HG02885 (cell line): ENCODE measurements at regions not wholly inside any gene's neighbourhood (a gene's known extent, or its start where the extent isn't known, plus 50 kb on each side); places are given as distances from the start of the nearest gene placed in this dataset.
A peak's percentile ranks its signal among the peaks of the same experiment; 100 is the strongest.
"Not testable (repeated sequence)": the region's sequence is repeated elsewhere in the genome, so short reads cannot be mapped to it uniquely, and the experiment has no call there.

Source experiments
- ATAC-seq: cut with Tn5 transposase; IDR thresholded peaks from one replicate; pipeline ENCODE4 v1.9.1; 2021; ENCODE audit warnings: mild to moderate bottlenecking; ENCODE audit not compliant: unreplicated experiment, poor library complexity

GRCh38 chr12:34097213-34097612 lies 74.9 kb downstream of the ALG10 start:
- ATAC-seq, result no peak

DNA sequence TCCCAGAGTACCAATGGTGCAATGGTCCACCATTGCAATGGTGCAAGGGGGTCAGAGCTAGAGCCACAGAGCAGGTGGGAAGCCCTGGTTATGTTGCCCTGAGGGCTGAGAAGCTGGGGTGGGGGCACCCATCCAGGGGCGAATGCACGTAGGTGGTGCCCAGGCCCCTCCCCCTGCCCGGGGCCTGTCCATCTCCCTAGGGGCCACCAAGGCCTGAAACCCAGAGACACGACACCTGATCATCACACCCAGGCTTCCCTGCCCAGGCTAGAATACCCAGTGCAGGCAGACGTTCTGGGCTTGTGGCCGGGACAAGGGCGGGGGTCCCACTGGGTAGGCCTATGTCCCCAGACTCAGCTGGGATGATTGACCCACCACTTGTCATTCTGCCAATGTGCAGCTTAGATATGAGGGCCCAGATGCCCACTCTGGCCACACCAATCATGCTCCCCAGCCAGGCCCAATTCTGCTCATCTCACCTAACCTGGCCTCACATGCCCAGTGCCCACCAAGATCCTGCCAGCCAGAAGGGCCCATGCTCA lies 83.2 kb downstream of the ALG10 start:
- no peak for ATAC-seq

DNA sequence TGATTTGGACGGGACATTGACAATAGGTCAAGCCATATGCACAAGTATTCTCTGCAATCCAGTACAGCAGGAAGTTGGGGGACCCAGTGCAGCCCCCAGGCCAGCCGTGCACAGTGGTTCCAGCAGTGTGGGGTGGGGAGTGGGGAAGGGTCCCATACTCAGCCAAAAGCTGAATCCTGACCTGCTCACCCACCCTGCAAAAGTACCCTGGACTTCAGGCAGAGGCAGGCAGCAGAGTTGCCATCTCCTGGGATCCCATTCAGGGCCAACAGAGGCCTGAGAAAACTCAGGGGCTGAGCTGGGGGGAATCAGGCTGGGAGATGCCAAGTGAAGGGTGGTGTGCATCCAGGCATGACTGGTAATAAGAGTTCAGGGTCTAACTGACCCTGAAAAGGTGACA lies 83.9 kb downstream of the ALG10 start:
- ATAC-seq, result no peak

DNA sequence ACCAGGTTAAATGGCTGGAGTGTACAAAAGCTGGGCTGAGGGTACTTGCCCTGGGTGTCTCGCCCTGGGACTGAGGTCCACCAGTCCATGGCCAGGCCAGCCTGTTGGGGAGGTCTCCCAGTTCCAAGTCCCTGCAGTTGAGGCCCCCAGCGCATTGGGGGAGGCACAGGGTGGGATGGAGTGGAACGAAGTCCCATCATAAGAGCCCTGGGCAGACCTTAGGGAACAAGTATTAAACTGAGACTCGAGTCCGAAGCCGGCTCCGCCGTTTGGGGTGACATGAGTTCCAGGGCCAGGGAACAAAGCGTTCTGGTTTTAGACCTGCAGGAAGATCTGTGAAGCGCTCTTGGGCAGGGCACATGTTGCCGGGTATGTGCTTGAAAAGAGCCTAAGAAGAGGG lies 84.7 kb downstream of the ALG10 start:
- no peak for ATAC-seq

DNA sequence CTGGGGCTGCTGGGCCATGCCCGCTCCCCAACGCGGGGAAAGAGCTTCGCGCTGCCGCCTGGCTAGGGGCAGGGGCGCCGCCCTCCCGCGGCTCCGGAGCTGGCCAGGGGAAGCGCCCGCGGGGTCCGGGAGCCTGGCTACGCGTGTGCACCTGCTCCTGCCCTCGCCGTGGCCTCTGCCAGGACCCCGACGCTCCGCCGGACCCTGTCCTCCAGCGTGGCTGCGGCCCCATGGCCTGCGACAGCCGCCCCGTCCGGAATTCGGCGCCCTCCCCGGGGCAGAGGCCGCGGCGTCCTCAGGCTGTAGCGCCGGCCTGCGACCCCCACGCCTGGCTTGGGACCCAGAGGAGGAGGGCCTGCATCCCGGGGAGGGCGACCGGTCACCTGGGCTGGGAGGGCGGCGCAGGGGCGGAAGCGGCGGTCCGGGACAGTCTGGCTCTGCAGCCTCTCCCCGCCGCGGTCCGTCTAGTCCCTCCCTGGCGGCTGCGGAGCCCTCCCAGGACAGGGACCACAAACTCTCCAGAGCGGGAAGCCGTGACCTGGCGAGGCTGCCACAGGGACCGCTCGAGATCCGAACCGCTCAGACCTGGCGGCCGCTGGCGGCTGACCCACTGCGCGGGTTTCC lies 85.6 kb downstream of the ALG10 start:
- no peak for ATAC-seq

GRCh38 chr12:34108405-34108803 lies 86.1 kb downstream of the ALG10 start:
- ATAC-seq, result no peak

GRCh38 chr12:34108967-34109366 lies 86.7 kb downstream of the ALG10 start:
- no peak for ATAC-seq

GRCh38 chr12:34109390-34109789 lies 87.1 kb downstream of the ALG10 start:
- ATAC-seq, result no peak

DNA sequence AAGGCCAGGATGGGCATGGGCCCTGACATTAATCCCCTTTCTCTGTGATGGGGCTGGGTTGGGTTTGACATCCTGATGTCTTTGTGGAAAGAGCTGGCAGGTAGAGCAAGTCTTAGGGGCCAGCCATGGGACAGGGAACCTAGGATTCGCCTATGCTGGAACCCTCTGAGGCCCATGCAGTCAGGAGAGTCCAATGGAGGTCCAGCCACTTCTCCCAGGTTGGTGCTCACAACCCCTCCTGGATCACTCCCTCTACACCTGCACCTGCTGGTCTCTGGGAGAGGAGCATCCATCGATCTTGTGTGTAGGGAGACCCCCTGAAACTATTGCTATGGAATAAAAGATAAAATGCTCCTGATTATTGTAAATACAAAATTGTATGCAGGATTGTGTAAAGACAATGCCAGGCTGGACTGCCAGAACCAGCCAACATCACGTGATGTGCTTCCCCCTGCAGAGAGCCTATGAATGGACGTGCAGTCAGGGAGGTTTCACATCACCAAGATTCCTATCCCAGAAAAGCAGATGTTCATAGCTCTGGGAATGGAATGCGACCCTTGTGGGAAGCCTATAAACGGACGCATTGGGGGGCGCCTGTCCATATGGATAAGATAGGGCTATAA lies 87.7 kb downstream of the ALG10 start:
- ATAC-seq, result not testable (repeated sequence)

- ATAC-seq, result no peak
These were observed 97.1 kb downstream of the ALG10 start for GRCh38 chr12:34119366-34119765.

DNA sequence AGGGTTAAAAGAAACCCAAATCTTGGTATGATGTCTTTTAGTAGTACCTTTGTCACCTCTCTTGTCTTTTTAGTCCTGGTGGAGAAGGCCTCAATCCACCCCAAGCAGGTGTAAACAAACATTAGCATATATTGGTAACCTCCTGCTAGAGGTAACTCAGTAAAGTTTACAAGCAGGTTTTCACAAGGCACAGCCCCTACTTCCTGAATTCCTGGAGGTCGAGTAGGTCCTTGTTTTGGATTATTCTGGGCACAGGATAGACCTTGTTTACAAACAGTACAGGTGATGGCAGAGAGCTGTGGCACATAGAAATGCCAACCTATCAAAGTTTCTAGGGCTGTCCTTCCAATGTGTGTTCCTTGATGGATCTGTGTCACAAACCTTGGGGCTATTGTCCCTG lies 99.1 kb downstream of the ALG10 start:
- no peak for ATAC-seq

GRCh38 chr12:34123092-34123491 lies 100.8 kb downstream of the ALG10 start:
- peak; percentile 76 for ATAC-seq

GRCh38 chr12:34124608-34125007 lies 102.3 kb downstream of the ALG10 start:
- ATAC-seq, result no peak

DNA sequence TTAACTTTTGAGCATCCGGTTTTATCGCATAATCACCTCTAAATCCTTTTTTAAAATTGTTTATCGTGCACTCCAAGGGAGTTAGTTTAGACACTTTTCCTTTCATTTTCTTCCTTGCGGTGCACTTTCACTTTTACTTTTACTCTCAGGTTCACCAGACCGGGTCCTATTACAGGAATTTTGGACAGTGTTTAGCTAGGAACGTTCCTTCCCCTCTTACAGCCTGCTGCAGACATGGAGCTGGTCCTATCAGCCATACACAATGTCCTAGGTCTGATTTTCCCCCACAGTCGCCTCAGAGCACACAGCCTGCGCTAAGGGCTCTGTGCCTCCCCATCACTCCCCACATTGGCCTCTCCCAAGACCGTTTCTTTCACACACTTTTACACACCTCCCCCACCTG lies 103.9 kb downstream of the ALG10 start:
- ATAC-seq, result no peak

DNA sequence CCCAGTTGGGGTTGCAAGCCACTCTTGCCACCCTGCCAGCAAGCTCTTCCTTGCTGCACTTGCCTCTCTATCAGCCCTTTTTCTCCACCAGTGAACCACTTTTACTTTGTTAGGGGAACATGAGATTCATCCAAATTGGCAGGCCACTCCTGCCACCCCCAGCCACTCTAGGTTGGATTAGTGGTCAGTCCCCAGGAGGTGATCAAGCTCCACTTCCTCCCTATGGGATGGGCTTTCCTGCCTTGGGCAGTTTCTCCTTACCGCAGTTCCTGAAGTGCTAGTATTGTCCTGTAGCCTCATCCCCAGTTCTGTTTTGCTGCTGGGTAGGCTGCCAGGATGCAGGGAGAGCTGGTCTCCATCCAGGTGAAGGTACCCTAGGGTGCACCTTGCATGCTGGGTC lies 104.5 kb downstream of the ALG10 start:
- ATAC-seq, result no peak

DNA sequence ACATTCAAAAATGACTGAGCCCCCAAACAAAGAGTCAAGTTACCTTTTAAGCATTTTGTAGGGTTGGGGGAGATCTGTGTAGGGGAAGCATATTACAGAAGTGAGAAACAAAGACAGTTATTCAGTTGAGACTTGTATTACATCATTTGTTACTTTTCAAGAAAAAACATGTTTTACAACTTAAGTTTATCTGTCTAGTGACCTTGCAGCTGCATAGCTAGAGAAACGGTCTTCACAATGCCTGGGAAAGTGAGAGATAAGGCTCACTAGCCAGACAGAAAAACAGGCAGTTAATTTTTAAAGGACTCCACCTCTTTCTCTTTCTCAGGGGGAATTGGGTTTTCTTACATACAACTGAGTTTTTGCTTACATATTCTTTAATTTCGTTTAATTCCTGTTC lies 105.1 kb downstream of the ALG10 start:
- not testable (repeated sequence) for ATAC-seq

GRCh38 chr12:34142430-34142829 lies 120.1 kb downstream of the ALG10 start:
- ATAC-seq, result no peak

- ATAC-seq, result no peak
These were observed 128.7 kb downstream of the ALG10 start for GRCh38 chr12:34151019-34151418.

DNA sequence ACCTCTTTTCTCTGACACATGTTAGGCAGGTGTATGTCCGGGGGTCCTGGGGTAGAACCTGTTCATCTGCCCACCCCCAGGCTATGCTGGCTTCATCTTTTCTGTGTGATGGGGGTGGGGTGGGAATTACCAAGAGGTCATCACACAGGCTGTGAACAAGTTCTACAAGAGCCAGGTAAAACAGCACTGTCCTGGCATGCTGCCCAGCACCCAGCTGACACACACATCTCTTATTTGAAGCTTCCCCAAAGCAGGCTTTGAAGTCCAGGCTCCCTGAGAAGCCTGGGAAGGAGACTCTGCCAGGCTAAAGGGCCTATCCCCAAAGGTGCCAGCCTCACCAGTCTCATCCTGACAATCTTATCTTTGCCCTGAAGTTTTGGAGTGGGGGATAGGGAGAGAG lies 141.1 kb downstream of the ALG10 start:
- no peak for ATAC-seq

DNA sequence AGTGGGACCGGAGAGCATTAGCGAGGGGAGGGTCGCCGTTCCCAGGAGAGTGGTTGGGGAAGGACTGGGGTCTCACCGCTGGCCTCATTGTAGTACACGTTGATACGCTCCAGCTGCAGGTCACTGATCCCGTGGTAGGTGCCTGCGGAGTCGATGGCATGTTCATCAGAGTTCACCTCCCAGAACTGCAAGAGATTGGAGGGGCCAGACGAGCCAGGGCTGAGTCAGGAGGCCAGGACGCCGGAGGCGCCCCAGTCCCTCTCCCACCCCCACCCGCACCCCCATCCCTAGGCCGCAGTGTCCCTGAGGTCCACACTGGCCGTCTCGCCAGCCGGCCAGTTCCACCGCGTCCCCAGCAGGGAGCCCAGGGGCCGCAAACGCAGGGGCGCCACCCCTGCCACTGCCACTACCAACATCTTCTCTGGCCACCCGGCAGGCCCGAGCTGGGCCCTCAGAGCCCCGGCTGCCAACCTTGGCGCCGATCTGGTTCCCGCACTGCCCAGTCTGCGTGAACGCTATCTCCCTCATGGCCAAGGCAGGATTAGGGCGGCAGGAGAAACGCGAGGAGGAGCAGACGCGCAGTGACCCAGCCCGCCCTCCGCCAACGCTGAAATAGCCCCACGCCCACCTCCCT lies 144.2 kb downstream of the ALG10 start:
- no peak for ATAC-seq

DNA sequence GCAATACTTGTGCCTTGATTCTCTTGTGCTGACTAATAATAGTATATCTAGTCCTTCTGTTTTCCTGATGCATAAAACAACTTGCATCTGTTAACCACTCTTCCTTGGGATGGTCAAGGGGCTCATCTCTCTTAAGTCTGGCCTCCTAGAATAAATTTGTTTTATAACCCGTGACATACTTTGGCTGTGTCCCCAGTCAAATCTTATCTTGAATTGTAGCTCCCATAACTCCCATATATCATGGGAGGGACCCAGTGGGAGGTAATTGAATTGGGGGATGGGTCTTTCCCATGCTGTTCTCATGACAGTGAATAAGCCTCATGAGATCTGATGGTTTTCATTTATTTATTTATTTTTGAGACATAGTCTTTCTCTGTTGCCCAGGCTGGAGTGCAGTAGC lies 146.2 kb downstream of the ALG10 start:
- ATAC-seq, result not testable (repeated sequence)

- ATAC-seq, result no peak
These were observed 164.2 kb downstream of the ALG10 start for GRCh38 chr12:34186492-34186891.
